ENCODE measurements at regions not wholly inside any gene's neighbourhood (a gene's known extent, or its start where the extent isn't known, plus 50 kb on each side); places are given as distances from the start of the nearest gene placed in this dataset.

DNA sequence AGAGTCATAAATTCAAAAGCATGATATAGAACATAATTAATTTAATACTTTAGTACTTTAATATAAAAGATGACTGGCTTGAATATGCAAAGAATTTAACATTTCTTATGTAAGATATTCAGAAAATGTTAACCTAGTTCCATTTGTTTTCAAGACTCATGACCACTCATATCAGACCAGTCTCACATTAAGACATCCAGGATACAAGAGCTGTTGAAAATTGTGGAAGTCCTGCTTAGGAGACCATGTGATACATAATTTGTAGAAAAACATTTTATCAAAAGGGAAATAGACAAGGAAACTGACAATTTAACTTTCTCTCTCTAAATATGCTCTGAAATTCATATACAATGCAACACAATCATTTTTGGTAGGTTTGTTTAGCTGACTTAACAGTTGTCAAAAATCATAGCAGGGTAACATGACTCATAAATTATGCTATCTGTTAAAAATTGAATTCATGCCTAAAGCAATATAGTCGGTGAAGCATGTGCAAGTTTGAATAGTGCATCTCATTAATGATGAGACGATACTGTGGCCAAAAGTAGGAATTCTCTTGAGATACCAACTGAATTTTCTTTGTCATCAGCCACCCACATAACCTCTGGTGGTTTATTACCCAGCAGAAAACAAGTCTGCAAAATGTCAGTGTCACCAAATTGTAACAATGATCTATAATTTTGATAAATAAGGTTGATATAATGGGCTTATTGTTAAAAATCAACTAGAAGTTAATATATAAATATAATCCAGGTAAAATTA, 211.4 kb downstream of the GASK1B start:
- DNase-seq = no peak

DNA sequence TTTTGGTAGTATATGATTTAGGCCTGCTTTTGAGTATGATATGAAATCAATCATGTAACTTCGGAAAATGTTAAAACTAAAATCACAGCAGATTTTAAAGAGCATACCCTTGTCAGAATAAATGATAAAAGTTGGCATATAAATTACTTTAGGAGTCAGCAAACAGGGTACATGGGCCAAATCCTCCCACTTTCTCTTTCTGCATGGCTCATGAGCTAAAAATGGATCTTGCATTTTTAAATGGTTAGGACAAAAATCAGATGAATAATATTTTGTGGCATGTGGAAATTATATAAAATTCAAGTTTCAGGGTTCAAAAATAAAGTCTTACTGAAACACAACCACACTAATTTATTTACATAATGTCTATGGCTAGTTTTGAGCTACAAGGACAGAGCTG, 214.9 kb downstream of the GASK1B start:
- no peak for DNase-seq

DNA sequence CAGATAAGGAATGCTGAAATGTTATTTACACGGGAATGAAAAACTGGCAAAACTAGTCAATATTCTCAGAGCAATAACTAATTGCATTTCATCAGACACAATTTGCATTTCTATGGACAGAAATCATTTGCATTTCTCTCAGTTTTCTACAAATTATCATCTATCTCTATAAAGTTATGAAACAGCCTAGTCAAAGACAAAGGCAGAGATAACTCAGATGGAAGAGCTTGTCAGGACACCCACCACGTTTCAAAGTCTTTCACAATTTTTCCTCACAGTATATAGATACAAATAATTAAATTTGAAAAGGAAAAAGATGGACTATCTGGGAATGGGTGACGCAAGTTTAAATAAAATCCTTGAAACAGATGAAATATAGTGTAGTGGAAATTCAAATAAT, 230.8 kb downstream of the GASK1B start:
- no peak for DNase-seq

DNA sequence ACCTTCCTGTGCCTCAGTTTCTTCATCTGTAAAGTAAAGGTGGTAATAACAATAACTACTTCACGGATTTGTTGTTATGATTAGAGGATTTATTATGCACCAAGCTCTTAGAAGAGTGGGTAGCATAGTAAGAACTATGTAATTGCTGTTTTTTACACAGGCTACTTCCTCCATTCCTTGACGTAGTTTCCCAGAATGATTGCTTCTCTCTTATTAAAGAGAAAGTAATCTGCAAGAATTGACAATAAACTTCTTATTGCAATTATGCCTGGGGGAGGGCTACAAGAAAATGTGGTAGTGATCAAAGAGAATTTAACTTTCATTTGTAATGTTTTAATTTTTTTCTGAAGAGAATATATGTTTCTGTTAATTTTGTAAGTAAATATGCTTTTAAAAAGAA, 238.7 kb downstream of the GASK1B start:
- no peak for DNase-seq

DNA sequence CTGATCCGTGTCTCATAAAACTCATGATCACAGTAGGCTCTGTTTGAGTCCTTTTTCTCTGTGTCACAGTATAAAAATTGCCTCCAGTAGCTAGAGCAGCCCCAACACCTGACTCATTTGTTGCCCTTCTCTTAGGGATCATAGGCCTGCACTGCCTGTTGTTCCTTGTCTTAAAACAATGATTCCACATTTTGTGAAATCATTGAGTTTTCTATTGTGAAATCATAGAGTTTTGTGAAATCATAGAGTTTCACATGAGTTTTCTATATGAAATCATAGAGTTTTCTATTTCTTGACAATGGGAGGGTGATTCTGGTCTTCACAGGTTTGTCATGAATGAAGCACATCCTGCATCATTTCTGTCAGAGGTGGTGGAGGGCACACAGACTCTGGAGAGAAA, 239.9 kb downstream of the GASK1B start:
- no peak for DNase-seq

DNA sequence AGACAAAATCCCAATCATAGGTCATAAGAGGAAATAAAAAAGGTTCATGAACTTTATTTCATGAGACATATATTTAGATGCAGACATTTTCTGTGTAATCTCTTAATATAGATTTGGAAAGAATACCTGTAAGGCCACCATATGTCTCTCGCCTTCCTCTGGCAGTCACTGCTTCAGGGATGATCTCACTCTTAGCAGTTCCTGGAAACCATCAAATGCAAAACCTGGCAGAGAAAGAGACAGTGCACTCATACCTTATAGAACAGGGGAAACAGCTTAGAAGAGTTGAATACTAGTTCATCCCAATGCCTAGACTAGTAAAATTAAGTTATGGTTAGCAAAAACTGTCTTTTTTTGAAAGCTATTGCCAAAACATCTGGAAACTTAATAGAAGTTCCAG, 243.3 kb downstream of the GASK1B start:
- DNase-seq = no peak

DNA sequence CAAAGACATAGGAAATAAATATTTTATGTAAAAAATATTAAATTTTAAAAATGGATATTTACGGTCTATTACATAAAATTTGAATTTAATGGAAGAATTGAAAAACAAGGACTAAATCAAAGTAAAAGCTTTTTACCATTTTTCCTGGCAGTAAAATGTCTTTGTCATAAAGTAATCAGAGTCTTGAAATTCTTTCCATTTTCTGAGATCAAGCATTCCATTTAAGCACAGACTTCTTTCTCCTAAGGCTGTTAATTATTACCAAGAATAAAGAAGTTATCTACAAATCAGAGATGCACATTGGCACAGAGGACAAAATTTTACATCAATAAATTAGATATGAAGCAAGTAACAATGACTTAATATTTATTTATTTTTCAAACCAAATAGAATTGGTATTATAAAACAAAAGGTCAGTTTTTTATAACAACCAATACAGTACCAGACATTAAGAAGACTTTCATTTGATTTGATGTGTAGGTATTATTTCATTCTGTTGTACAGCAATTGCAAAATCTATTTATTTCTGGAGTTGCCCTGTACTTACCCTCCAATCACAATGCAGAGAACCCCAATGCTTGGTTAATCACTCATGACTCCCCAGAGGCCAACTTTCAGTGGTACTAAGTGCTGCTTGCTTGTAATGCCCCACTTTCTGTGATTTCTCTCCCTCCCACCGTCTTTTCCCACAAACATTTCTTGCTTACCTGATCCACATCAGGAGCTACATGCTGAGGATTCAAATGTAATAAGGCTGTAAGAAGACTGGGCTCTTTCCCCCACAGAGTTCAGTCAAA, 254.6 kb downstream of the GASK1B start:
- no peak for DNase-seq

DNA sequence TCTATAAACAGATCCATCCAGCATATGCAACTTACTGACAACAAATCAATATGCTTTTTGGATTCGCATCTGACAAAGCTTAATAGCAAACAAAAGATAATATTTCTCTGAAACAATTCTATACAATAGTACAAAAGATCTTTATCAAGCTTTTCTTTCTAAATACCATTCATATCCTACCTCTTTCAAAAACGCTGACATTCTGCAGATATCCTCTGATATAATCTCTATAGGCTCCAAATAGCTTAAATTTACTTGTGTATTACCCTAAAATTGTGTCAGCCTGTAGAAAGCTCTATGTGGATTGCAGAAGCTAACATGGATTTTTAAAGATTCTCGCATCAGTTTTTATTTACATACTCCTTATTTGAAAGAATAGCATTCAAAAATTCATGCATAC, 260.6 kb downstream of the GASK1B start:
- no peak for DNase-seq

DNA sequence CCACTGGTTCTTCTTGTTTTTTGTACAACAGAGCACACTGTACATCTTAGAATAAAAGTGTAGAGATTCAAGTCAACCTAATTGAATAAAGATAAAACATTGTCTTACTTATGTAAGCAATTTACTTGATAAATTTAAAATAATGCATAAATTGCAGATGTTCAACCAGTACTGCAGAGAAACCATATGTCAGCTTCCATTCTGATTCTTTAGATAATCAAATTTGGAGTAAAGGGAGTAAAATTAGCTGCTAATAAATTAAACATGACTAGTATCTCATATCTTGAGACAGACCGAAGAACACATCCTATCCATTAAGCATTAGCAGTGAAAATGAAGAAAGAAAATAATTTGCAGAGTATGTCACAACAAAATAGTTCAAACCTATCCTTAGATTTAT, 261.2 kb downstream of the GASK1B start:
- no peak for DNase-seq

DNA sequence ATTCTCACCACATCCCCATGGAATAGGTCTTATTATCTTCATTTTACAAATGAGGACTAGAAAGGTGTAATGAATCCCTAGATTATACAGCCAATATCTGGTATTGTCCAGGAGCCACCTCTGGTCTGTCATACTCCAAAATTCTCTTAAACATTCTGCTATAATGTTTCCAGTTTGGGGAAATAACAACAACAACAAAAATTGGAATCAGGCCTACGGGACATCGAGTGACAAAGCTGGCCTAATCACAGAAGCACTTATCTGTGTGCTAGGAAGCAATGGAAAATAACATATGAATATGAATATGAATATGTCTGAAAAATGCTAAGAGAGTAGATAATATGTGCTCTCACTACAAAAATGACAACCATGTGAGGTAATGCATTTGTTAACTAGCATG, 264.1 kb downstream of the GASK1B start:
- DNase-seq = no peak

DNA sequence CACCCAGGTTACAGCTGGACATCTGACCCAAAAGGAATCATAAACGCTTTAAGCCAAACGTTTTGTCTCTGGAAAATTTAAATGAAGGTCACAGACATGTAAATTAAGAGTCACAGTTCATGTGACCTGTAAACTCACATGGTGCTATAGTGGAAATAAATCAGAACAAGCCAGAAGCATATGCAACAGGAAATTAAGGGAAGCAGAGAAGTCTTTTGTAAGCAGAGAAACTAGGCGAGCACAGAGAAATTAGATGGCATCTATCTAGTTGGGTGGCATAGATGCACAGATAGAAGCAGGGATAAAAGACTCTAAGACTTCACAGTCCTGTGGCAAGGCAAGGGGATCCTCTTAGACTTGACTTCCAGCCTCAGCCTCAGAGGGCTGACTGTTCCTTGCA, 264.8 kb downstream of the GASK1B start:
- DNase-seq = no peak

DNA sequence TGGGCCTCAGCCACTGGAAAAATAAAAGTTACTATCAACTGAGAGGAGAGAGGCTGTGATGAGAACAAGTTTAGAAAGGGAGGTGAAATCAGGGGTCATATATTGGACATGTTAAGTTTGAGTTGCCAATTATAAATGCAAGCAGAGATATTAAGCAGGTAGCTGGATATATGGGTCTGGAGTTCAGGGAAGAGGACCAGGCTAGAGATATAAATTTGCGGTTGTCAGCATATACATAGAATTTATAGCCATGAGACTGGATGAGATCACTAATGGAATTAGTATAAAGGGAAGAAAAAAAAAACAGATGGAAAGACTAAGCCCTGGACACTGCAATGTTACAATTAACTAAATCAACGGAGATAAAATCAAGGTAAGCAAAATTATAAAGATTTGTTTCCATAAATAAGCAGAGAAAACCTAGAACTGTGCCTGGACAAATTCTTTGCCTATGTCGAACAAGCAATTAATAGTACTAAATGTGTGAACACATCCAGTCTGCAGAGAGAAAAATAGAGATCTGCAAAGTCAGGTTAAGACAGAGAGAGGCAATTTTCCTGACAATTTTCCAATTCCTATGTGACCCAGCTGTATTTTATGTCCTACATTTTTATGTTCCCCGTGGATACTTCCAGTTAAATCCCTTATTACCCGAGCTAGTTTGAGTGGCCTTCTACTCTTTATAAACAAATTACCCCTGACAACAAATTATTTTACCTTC, 265.4 kb downstream of the GASK1B start:
- DNase-seq = no peak

DNA sequence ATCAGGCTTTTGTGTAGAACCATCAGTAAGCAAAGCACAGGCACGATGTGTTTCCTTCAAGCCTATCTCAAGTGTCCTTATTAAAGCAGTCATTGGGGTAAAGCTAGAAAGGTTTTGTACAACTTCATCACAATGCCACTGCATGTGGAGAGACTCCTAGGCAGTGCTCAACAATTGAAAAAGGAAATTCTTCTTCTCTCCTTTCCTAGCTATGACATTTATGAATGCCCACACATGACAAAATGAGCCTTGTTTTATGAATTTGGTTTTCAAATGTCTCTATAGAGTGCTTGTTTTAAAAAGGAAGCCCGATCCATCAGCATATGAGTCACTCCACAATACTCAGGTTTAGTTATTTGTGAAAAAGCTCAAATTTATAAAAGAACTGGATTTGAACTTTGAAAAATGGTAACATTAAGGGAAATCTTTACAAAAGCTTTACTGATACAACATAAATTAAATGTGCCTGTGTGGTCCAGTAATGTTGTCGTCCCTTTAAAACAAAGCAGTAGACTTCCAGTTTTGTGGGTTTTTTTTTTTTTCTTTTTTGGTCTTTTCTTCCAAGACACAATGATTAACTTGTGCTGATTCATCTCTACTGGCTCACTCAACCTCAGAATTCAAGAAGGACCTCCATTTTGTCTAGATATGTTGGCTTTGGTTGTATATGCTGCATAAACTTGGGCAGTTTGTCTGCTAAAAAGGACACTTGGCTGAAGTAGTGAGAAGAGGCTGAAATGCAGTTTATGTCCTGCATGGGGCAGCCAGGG, 273.8 kb downstream of the GASK1B start:
- no peak for DNase-seq

DNA sequence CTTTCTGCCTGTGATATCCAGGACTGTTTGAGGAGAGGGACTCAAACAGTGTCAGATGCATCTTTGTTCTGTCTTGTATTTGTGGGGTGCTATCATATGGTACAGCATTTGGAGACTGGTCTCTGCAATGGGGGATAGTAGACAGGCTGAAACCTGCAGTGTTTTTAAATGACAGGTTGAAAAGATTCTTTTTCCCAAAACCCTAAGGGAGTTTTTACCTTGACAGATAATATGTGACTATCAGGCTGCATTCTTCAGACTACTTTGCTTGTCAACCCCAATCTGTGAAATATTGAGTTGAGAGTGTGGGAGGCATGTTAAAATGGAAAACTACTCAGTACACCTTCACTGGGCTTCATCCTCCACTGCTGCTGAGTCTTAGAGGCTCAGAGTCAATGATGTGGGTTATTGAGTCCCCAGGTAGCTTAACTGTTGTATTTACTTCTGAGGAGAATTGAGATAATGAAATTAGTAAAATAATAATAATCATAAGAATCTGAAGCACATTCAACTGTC, 274.9 kb downstream of the GASK1B start:
- DNase-seq = no peak

DNA sequence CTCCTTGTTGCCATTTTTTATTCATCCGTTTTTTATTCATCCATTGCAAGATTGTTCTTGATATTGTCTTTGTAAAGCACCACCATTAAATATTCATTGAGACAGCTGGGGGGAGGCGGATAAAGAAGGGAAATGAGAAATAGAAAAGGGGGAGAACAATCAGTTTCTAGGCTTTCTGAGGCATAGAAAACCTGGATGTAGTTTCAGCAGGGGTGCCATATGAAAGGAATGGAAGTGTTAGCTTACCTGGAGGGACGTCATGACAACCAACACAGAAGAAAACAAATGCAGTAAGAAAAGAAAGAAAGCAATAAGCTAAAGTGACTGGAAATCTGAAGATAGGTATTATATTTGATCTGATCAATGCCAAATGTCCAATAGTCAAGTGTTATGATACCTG, 276.1 kb downstream of the GASK1B start:
- DNase-seq = no peak

DNA sequence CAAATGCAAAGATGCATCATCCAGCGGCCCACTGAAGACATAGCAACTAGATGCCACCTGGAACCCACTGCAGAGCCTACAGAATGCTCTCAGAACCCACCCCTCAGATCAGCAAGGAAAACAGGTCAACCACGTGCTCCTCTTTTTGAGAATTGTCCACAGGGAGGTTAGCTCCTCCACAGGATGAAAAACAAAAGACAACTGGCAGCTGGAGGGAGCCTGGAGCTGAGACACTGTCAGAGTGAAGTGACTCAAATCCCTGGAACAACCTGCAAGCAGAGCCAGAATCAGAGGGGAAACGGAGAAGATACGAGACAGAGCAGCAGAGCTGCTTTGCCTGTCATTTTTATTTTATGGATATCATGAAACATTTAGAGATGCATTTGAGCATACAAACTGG, 277.6 kb downstream of the GASK1B start:
- no peak for DNase-seq

DNA sequence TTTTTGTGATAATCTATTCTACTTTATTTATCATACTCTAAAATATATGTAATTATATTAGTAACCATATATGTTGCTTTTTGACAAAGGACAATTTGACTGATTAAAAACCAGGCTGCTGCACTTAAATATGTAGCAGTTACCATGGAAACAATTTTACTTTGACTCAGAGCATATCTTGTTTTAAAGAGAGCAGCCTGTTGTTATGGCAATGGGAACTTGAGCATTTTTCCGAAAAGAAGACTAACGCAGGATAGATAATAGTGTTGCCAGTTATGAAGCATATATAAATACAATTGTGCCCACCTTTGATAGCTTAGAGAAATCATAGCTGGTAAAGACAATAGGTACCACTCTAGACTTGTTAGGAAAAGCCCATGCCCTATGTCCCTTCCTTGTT, 283.0 kb downstream of the GASK1B start:
- no peak for DNase-seq

DNA sequence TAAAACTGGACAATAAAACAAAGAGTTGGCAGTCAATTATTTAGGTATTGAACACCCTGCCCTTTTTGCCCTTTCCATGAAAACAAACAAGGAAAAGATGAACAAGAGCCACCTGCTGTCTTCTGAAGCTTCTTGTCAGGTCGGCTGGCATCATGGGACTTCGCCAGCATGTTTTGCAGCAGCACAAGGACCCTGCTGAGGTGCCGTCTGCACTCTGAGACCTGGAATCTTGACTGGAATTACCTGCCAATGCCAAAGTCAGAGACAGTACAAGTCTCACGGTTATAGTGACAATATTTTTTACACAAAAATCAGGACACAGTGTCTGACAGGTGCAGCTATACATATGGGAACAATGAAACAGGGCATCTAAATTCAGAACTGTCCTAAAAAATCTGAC, 284.5 kb downstream of the GASK1B start:
- no peak for DNase-seq

DNA sequence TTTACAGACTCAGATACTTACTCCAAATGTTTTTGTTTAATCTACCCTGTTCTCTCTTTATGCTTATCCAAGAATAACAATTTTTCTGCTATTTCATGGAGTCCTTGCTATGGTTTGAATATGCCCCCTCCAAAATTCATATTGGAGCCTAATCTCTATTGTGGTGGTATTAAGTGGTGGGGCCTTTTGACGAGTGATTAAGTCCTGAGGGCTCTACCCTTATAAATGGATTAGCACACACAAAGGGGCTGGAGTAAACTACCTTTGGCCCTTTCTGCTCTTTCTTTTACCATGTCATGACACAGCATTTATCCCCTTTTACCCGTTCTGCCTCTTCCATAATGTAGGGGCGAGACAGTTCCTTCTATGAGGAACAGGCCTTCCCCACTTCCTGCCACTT, 285.5 kb downstream of the GASK1B start:
- no peak for DNase-seq

DNA sequence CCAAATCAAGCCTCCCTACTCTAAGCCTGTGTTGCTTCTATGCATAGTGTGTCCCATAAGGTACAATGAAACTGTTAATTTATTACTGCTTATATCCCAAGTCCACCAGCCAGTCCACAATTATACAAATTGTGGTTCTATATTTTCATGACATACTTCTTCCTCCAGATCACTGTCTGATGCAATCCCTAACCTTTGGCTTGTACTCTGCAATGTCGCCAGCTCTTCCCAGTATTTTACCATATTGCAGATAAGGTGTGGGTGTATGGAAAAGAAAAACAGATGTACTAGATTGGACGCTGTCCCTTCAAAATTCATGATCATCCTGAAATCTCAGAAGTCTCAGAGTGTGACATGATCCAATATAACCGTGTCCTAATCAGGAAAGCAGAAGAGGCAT, 286.2 kb downstream of the GASK1B start:
- no peak for DNase-seq

DNA sequence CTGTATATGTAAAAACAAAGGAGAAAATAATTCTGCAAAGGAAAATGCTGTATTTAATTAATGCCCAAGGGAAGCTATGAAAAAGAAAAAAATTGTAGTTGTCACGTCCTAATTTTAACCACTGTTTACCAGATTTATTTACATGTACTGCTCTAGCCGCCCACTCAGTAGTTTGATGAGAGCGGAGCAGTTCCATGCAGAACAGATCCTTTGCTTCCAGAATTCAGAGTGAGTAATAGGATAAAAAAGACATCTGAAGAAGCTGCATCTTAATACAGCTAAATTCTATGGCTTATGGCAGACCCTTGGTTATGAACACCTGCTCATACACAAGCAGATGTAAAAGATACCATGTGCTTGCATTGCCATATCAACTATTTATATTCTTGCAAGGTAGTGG, 287.0 kb downstream of the GASK1B start:
- no peak for DNase-seq

DNA sequence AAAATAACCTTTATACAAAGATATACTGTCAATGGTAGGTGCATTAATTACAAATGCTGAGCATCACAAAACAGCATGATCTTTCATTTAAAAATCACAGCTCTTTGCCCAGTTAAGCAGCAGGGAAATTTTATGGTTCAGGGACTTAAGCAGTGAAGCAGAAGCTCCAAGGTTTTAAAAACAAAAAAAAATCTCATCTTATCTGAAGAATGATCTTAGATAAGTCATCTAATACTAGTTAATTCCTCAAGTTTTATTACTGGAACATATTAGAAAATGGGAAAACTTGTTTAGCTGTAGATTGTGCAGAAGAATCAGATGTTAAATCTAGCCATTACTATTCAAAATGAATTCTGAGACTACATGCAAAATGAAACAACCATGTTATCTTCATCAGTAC, 289.9 kb downstream of the GASK1B start:
- DNase-seq = no peak

DNA sequence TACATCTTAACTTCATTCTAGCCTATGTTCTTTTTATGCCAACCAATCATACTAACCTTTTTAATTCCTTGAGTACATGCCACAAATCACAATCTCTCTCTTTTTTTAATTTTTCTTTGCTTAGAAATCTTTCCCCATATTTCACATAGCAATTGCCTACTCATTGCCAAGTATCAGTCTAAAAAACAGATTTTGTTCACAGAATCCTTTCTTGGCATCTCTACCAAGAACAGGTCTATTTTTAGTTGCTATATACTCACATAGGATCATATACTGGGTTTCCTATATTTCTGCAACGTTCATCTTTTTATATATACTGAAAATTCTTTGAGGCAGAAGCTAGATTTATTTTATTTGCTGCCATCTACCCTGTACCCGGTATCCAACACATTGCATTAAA, 292.1 kb downstream of the GASK1B start:
- no peak for DNase-seq

All from AML-193 (cell line).